ENCODE measurements at regions not wholly inside any gene's neighbourhood (a gene's known extent, or its start where the extent isn't known, plus 50 kb on each side); places are given as distances from the start of the nearest gene placed in this dataset.

DNA sequence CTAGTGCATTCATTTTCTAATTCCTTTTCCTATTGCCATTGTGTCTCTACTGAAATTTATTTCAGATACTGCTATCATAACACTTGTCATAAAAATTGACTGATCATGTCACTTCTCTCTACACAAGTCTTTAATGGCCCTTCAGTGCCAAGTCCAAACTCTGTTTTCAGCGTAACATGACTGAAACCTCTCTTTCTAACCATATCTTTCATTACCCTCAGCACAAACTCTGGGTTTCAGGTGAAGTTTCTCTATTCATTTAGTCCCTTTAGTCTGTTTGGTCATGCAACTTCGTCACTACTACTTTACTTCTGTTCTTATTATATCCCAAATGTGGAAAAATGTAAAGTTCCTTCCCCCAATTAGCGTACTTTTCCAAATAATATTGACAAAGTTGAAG is 234.9 kb downstream of the OGFRL1 start:
- DNase-seq (ENCODE audit: insufficient read length, low spot score) (no peak), FAIRE-seq (no peak)
- no peak for TF ChIP-seq POLR2A (IDR thresholded peaks at IDR 0.05; ENCODE audit: low read depth, low read length)
- no peak for TF ChIP-seq PAX5 (IDR thresholded peaks at IDR 0.05; ENCODE audit: insufficient read depth, low read length, severe bottlenecking)
- no peak for TF ChIP-seq TAF1 (IDR thresholded peaks at IDR 0.05; ENCODE audit: low read depth, low read length)
- TF ChIP-seq POU2F2 (IDR thresholded peaks at IDR 0.05; ENCODE audit: low read depth, low read length): no peak
- no peak for TF ChIP-seq SPI1 (IDR thresholded peaks at IDR 0.05; ENCODE audit: low read depth, low read length)
- no peak for TF ChIP-seq POLR2AphosphoS5 (IDR thresholded peaks at IDR 0.05; ENCODE audit: low read depth, low read length)

DNA sequence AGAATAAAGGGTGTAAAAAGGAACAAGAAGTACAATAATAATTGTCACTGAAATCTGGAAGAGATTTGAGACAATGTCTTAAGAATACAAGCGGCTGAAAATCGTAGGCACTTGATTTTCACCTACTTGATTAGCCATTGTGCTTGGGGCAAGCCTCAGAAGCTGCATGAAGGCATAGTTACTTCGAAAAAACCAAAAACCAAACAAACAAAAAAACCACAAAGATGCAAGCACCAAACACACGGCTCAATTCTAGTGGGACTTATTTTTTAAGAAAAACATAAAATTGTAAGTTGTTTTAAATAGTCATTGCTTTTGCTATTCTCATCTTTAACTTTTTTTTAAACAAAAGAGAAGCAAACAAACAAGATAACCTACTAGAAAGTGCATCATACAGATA is 235.6 kb downstream of the OGFRL1 start:
- FAIRE-seq: no peak
- TF ChIP-seq SPI1 (IDR thresholded peaks at IDR 0.05; ENCODE audit: low read depth, low read length) (no peak), POU2F2 (IDR thresholded peaks at IDR 0.05; ENCODE audit: low read depth, low read length) (no peak), POLR2AphosphoS5 (IDR thresholded peaks at IDR 0.05; ENCODE audit: low read depth, low read length) (no peak), PAX5 (IDR thresholded peaks at IDR 0.05; ENCODE audit: insufficient read depth, low read length, severe bottlenecking) (no peak), TAF1 (IDR thresholded peaks at IDR 0.05; ENCODE audit: low read depth, low read length) (no peak), POLR2A (IDR thresholded peaks at IDR 0.05; ENCODE audit: low read depth, low read length) (no peak)
- DNase-seq (ENCODE audit: insufficient read length, low spot score): no peak

DNA sequence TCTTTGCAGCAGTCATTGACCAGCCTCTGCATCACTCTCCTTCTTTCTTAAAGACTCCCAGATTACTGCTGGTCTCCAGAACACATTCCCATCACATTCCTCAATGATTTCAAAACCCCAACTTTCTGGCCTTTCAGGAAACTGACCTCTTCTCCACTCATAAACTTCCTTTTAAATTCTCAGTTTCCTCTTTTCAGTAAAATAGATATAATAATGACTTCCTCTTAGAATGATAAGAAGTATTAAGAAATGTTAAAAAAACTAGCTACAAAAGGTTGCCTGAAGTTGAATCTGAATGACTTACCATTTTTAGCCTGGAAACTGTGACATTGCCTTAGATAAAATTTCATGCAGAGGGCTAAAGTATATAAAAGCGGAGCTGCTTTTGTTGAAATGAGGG is 239.3 kb downstream of the OGFRL1 start:
- DNase-seq (ENCODE audit: insufficient read length, low spot score): no peak
- FAIRE-seq: no peak

DNA sequence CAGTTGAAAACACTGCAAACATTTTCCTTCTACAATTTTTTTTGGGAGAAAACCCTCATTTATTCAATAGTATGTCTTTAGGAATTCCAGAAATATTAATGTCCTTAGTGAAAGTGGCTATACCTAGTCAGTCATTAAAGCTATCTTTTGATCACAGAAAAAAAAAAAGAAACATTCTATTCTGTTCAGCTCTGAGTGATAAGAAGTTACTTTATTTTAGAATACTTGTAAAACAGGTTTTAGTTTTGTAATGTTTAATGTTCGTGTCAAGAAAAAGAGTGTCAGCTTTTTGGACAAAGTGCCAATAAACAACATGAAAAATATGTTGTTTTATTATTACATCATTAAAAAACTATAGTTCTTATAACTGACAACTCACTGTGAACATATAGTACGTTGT is 240.4 kb downstream of the OGFRL1 start:
- no peak for FAIRE-seq
- TF ChIP-seq POU2F2 (IDR thresholded peaks at IDR 0.05; ENCODE audit: low read depth, low read length) (no peak), POLR2AphosphoS5 (IDR thresholded peaks at IDR 0.05; ENCODE audit: low read depth, low read length) (no peak), PAX5 (IDR thresholded peaks at IDR 0.05; ENCODE audit: insufficient read depth, low read length, severe bottlenecking) (no peak), SPI1 (IDR thresholded peaks at IDR 0.05; ENCODE audit: low read depth, low read length) (no peak), POLR2A (IDR thresholded peaks at IDR 0.05; ENCODE audit: low read depth, low read length) (no peak), TAF1 (IDR thresholded peaks at IDR 0.05; ENCODE audit: low read depth, low read length) (no peak)
- DNase-seq (ENCODE audit: insufficient read length, low spot score): no peak

More for the DNA sequence above, 239.3 kb downstream of the OGFRL1 start:
- no peak for TF ChIP-seq POU2F2 (IDR thresholded peaks at IDR 0.05; ENCODE audit: low read depth, low read length)
- TF ChIP-seq SPI1 (IDR thresholded peaks at IDR 0.05; ENCODE audit: low read depth, low read length): no peak
- TF ChIP-seq POLR2A (IDR thresholded peaks at IDR 0.05; ENCODE audit: low read depth, low read length): no peak
- no peak for TF ChIP-seq PAX5 (IDR thresholded peaks at IDR 0.05; ENCODE audit: insufficient read depth, low read length, severe bottlenecking)
- TF ChIP-seq POLR2AphosphoS5 (IDR thresholded peaks at IDR 0.05; ENCODE audit: low read depth, low read length): no peak
- TF ChIP-seq TAF1 (IDR thresholded peaks at IDR 0.05; ENCODE audit: low read depth, low read length): no peak

DNA sequence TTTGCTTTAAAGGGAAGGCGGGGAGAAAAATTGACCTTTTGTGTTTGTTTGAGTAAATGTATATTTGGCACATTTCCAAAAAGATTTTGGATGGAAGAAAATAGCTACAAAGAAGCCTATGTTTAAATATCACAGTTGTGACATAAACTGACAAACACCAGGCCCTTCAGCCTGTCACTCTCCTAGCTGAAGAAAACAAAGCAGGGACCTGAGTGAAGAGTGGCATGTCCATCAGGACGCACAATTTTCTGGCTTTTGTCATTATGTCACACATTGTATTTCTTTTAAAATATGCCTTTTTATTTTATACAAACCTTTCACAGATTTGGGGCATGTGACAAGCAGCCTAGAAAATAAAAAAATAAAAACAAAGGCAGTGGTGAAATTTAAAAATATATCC is 241.2 kb downstream of the OGFRL1 start:
- TF ChIP-seq POLR2A (IDR thresholded peaks at IDR 0.05; ENCODE audit: low read depth, low read length) (no peak), TAF1 (IDR thresholded peaks at IDR 0.05; ENCODE audit: low read depth, low read length) (no peak), POU2F2 (IDR thresholded peaks at IDR 0.05; ENCODE audit: low read depth, low read length) (no peak), POLR2AphosphoS5 (IDR thresholded peaks at IDR 0.05; ENCODE audit: low read depth, low read length) (no peak), SPI1 (IDR thresholded peaks at IDR 0.05; ENCODE audit: low read depth, low read length) (no peak), PAX5 (IDR thresholded peaks at IDR 0.05; ENCODE audit: insufficient read depth, low read length, severe bottlenecking) (no peak)
- no peak for FAIRE-seq

DNA sequence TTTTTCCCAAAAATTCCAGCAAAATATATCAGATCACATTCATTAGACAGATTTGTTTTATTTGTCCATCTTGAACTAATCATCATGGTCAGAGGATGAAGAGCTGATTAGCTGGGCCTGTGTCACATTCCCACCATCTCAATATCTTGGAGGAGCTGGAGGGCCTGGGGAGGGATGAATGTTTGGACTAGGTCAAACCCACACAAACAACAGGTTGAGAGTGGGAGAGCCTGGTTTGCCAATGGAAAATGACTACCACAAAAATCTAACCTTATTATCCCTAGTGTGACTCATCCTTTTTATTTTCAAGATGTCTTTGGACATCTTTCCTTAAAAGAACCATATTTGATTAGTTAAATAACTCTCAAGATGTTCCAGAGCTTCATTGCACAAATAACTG is 242.4 kb downstream of the OGFRL1 start:
- FAIRE-seq: no peak
- TF ChIP-seq TAF1 (IDR thresholded peaks at IDR 0.05; ENCODE audit: low read depth, low read length) (no peak), POLR2A (IDR thresholded peaks at IDR 0.05; ENCODE audit: low read depth, low read length) (no peak)
- no peak for DNase-seq (ENCODE audit: insufficient read length, low spot score)

More for the DNA sequence above, 241.2 kb downstream of the OGFRL1 start:
- no peak for DNase-seq (ENCODE audit: insufficient read length, low spot score)

DNA sequence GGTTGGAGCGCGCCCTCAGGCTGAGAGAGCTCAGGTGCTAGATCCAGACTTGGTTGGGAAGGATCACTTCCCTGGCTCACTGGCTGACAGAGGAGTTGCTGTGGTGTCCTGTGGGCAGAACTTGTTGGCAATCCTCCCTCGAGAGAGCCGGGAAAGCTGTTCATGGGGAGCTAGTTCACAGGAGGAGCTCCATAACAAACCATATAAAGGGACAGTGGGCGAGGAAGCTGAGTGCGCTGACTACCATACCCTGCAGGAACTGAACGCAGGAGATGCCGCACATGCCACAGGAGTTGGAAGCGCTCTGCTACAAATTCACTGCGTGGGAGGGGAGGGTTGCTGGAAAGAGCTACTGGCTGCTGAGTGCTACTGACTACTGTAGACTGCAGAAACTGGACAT is 243.2 kb downstream of the OGFRL1 start:
- DNase-seq (ENCODE audit: insufficient read length, low spot score) (no peak), FAIRE-seq (no peak)
- TF ChIP-seq POU2F2 (IDR thresholded peaks at IDR 0.05; ENCODE audit: low read depth, low read length) (no peak), TAF1 (IDR thresholded peaks at IDR 0.05; ENCODE audit: low read depth, low read length) (no peak), SPI1 (IDR thresholded peaks at IDR 0.05; ENCODE audit: low read depth, low read length) (no peak), POLR2A (IDR thresholded peaks at IDR 0.05; ENCODE audit: low read depth, low read length) (no peak), POLR2AphosphoS5 (IDR thresholded peaks at IDR 0.05; ENCODE audit: low read depth, low read length) (no peak), PAX5 (IDR thresholded peaks at IDR 0.05; ENCODE audit: insufficient read depth, low read length, severe bottlenecking) (no peak)

DNA sequence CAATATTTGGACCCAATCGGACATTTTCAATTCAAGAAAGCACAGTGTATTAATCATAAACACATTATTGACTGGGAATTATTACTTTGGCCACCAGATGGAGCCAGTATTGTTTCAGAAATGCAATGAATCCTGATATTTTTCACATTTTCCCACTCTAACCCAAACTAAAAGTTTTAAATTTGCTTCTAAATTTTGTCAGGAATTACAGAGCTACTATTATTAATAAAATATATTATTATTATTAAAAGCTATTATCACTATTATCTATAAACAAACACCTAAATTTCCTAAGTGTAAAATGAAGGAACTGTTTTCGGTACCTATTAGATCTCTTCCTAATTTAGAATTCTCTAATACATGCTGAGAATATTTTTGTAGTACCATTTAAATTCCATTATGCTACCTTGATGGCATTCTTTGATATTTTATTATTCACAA is 245.3 kb downstream of the OGFRL1 start:
- TF ChIP-seq POU2F2 (IDR thresholded peaks at IDR 0.05; ENCODE audit: low read depth, low read length) (no peak), POLR2AphosphoS5 (IDR thresholded peaks at IDR 0.05; ENCODE audit: low read depth, low read length) (no peak), SPI1 (IDR thresholded peaks at IDR 0.05; ENCODE audit: low read depth, low read length) (no peak), PAX5 (IDR thresholded peaks at IDR 0.05; ENCODE audit: insufficient read depth, low read length, severe bottlenecking) (no peak), TAF1 (IDR thresholded peaks at IDR 0.05; ENCODE audit: low read depth, low read length) (no peak), POLR2A (IDR thresholded peaks at IDR 0.05; ENCODE audit: low read depth, low read length) (no peak)
- no peak for DNase-seq (ENCODE audit: insufficient read length, low spot score)
- FAIRE-seq: no peak

DNA sequence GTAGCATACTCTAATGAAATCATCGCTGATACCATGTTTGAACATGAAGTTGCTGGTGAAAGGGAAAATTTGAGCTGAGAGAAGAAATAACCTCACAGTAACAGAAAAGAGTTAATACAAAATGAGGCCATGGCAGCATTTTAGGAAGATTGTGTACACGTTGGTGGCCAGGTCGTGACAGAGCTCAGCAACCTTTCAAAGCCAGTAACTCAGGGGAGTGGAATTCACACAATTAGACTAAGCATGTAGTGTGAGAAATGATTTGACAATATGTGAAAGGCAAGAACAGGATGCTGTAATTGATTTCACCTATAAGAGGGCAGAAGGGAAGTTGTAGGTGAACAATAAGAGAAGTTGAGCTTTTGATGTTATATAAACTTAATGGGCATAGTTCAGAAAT is 246.3 kb downstream of the OGFRL1 start:
- DNase-seq (ENCODE audit: insufficient read length, low spot score): no peak
- TF ChIP-seq POLR2AphosphoS5 (IDR thresholded peaks at IDR 0.05; ENCODE audit: low read depth, low read length): no peak
- no peak for TF ChIP-seq POLR2A (IDR thresholded peaks at IDR 0.05; ENCODE audit: low read depth, low read length)
- TF ChIP-seq SPI1 (IDR thresholded peaks at IDR 0.05; ENCODE audit: low read depth, low read length): no peak
- TF ChIP-seq POU2F2 (IDR thresholded peaks at IDR 0.05; ENCODE audit: low read depth, low read length): no peak
- no peak for TF ChIP-seq PAX5 (IDR thresholded peaks at IDR 0.05; ENCODE audit: insufficient read depth, low read length, severe bottlenecking)
- no peak for TF ChIP-seq TAF1 (IDR thresholded peaks at IDR 0.05; ENCODE audit: low read depth, low read length)
- no peak for FAIRE-seq

DNA sequence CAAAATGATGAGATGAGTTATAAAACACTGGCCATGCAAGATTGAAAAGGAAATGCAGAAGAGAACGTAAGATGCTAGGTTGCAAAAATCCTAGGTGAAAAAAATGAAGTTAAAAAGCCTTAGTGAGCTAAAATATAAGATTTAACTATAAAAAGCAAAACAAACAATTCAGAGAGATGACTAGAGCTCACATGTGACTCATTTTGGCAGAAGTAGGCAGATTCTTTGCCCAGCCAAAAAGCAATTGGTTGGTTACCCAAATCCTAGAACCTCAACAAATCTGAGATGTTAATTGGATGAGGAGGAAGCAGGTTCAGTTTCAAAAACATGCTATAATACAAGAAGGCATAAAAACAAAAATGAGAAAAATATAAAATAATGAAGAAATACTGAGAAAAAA is 249.1 kb downstream of the OGFRL1 start:
- no peak for TF ChIP-seq SPI1 (IDR thresholded peaks at IDR 0.05; ENCODE audit: low read depth, low read length)
- TF ChIP-seq PAX5 (IDR thresholded peaks at IDR 0.05; ENCODE audit: insufficient read depth, low read length, severe bottlenecking): no peak
- TF ChIP-seq POLR2A (IDR thresholded peaks at IDR 0.05; ENCODE audit: low read depth, low read length): no peak
- TF ChIP-seq POLR2AphosphoS5 (IDR thresholded peaks at IDR 0.05; ENCODE audit: low read depth, low read length): no peak
- TF ChIP-seq TAF1 (IDR thresholded peaks at IDR 0.05; ENCODE audit: low read depth, low read length): no peak
- no peak for TF ChIP-seq POU2F2 (IDR thresholded peaks at IDR 0.05; ENCODE audit: low read depth, low read length)
- FAIRE-seq (no peak), DNase-seq (ENCODE audit: insufficient read length, low spot score) (no peak)
